DND-41 (cell line): ENCODE measurements at regions not wholly inside any gene's neighbourhood (a gene's known extent, or its start where the extent isn't known, plus 50 kb on each side); places are given as distances from the start of the nearest gene placed in this dataset.

Experiments
- EZH2 ChIP-seq: IDR thresholded peaks from 3 replicates; pipeline ENCODE4 v1.6.1; 2012; ENCODE audit warnings: borderline replicate concordance, low read depth, mild to moderate bottlenecking, moderate library complexity, low read length, inconsistent platforms; ENCODE audit not compliant: severe bottlenecking
- TF ChIP-seq, protein P1 (sequence below): IDR thresholded peaks from 2 replicates; pipeline ENCODE4 v1.5.1; 2012; ENCODE audit warnings: borderline replicate concordance, low read length, moderate library complexity, mild to moderate bottlenecking; ENCODE audit not compliant: poor library complexity, severe bottlenecking; ENCODE audit errors: extremely low read depth

DNA sequence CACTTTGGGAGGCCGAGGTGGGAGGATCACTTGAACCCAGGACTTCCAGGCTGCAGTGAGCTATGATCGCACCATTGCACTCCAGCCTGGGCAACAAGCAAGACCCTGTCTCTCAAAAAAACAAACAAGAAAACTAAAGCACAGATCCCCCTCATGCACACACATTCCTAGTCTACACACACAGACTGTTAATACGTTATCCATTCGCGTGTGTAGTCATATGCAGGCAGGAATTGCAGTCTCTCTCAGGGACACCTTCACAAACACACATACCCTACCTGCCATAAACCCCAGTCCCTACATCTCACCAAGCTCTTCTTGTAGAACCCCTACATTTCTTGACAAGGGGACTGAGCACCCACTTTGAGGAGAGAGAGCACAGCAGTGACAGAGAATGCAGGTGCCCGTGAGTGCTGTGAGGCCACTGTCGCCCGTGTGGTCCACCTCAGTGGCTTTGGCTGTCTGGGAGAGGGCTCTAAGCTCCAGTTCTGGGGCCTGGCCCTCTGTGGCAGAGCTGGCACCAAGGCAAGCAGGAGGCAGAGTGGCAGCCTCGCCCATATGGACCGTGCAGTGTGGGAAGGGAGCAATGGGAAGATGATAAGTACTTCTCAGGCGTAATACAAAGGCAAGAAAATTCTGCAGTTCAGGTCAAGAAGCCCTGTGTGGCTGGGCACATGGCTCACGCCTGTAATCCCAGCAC lies 59.0 kb upstream of the RPH3AL start:
- TF ChIP-seq, protein P1, sequence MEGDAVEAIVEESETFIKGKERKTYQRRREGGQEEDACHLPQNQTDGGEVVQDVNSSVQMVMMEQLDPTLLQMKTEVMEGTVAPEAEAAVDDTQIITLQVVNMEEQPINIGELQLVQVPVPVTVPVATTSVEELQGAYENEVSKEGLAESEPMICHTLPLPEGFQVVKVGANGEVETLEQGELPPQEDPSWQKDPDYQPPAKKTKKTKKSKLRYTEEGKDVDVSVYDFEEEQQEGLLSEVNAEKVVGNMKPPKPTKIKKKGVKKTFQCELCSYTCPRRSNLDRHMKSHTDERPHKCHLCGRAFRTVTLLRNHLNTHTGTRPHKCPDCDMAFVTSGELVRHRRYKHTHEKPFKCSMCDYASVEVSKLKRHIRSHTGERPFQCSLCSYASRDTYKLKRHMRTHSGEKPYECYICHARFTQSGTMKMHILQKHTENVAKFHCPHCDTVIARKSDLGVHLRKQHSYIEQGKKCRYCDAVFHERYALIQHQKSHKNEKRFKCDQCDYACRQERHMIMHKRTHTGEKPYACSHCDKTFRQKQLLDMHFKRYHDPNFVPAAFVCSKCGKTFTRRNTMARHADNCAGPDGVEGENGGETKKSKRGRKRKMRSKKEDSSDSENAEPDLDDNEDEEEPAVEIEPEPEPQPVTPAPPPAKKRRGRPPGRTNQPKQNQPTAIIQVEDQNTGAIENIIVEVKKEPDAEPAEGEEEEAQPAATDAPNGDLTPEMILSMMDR, result no peak
- no peak for TF ChIP-seq EZH2
